ENCODE measurements at regions not wholly inside any gene's neighbourhood (a gene's known extent, or its start where the extent isn't known, plus 50 kb on each side); places are given as distances from the start of the nearest gene placed in this dataset.

DNA sequence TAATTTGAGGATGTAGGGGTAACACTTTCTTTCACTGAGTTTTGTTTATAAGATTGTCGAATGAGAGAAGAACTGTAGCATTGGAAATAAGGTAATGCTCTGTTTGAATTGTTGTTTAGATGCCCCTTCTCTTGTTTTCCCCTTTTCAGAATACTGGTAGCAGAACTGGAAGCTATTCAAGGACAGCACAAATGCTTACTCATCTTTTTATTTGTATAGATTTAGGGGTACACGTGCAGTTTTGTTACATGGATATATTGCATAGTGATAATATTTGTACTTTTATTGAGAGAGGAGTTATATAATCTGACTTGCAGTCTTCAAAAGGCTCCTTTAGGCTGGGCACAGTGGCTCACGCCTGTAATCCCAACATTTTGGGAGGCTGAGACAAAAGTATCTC, 145.4 kb upstream of the HAND2 start:
- no peaks in the 10 kb centered on the region for H3K9me3 ChIP-seq (ENCODE audit: insufficient read depth in 2 of 2, low read depth in 1 of 2, low read length in 1 of 2)
- no peak for FAIRE-seq
- H3K4me1 ChIP-seq (replicated peaks in 1 of 4; ENCODE audit: control insufficient read depth in 3 of 4, insufficient read depth in 4 of 4, low read length in 3 of 4) = no peaks in the 10 kb centered on the region
- H2AFZ ChIP-seq (ENCODE audit: low read length) = no peak overlapping the region
- H3K4ac ChIP-seq (replicated peaks; ENCODE audit: insufficient read length, low read depth, low read length) = no peak overlapping the region
- H3K27ac ChIP-seq (ENCODE audit: low read depth, low read length) = no peak overlapping the region
- H2BK15ac ChIP-seq (ENCODE audit: low read length) = no peak overlapping the region
- H4K5ac ChIP-seq (ENCODE audit: insufficient read length, low read depth, low read length) = no peak overlapping the region
- H4K20me1 ChIP-seq (replicated peaks in 1 of 2; ENCODE audit: control insufficient read depth in 1 of 2, insufficient read depth in 2 of 2, low read length in 2 of 2) = no peaks in the 10 kb centered on the region
- no peak overlapping the region for H2BK120ac ChIP-seq (replicated peaks; ENCODE audit: low read depth, low read length)
- no peak overlapping the region for H2BK20ac ChIP-seq (ENCODE audit: low read length)
- H3K4me2 ChIP-seq (ENCODE audit: insufficient read depth in 1 of 2, low read depth in 2 of 2, low read length in 2 of 2) = no peak overlapping the region
- no peak overlapping the region for H3K56ac ChIP-seq (replicated peaks; ENCODE audit: insufficient read length, low read depth, low read length)
- POLR2A ChIA-PET (ENCODE audit: partially characterized antibody) = no interaction called here
- DNase-seq (ENCODE audit: low read depth in 1 of 2, low spot score in 2 of 2) = no peak
- no peak overlapping the region for H3K23ac ChIP-seq (ENCODE audit: insufficient read length)
- H3K27me3 ChIP-seq (replicated peaks in 1 of 4; ENCODE audit: control insufficient read depth in 3 of 4, extremely low read depth in 1 of 4, insufficient read depth in 3 of 4, low read length in 3 of 4) = no peaks in the 10 kb centered on the region
- H3K79me1 ChIP-seq (ENCODE audit: low read depth, low read length) = no peaks in the 10 kb centered on the region
- no peak overlapping the region for H4K91ac ChIP-seq (replicated peaks; ENCODE audit: insufficient read length, low read length)
- H3K18ac ChIP-seq (ENCODE audit: extremely low read depth, low read length) = no peak overlapping the region
- H4K8ac ChIP-seq (ENCODE audit: extremely low read depth, insufficient read depth, low read length) = no peak overlapping the region
- H3K23me2 ChIP-seq (ENCODE audit: low read depth, low read length) = no peaks in the 10 kb centered on the region
- no peak overlapping the region for H2BK5ac ChIP-seq (ENCODE audit: low read depth, low read length)
- H3K4me3 ChIP-seq (ENCODE audit: extremely low read depth in 1 of 4, insufficient read depth in 2 of 4, low read depth in 3 of 4, low read length in 4 of 4) = no peak overlapping the region
- no peak overlapping the region for H3K14ac ChIP-seq (ENCODE audit: insufficient read length)
- no peaks in the 10 kb centered on the region for H3K79me2 ChIP-seq (ENCODE audit: control insufficient read depth in 1 of 2, insufficient read depth in 2 of 2, low read length in 2 of 2)
- CTCF ChIA-PET (ENCODE audit: partially characterized antibody) = interaction anchor here (0.8 to 1.3 kb wide), 2 partner anchors 10 to 137 kb away, joined by 3 to 5 read pairs; no protein-coding TSS in a partner anchor
- H3K9ac ChIP-seq (replicated peaks in 1 of 4; ENCODE audit: extremely low read depth in 1 of 4, low read depth in 3 of 4, low read length in 3 of 4) = no peak overlapping the region
- WGBS, 2 experiments (ENCODE audit: extremely low coverage in 1 of 2, insufficient coverage in 1 of 2, insufficient read length in 1 of 2, insufficient replicate concordance in 2 of 2, low coverage in 1 of 2, low lambda C conversion rate in 2 of 2, missing lambda C conversion rate in 1 of 2) = 83% methylated on average over 3 of the region's 3 CpGs; no CpG with 5 or more reads in 1 of the 2 experiments
- H2AK5ac ChIP-seq (ENCODE audit: low read depth, low read length) = no peak overlapping the region
- H2BK12ac ChIP-seq (ENCODE audit: low read depth, low read length) = no peak overlapping the region
- no peaks in the 10 kb centered on the region for H3K36me3 ChIP-seq (ENCODE audit: control insufficient read depth in 2 of 4, insufficient read depth in 4 of 4, low read length in 3 of 4)
- TF ChIP-seq TBP (IDR thresholded peaks at IDR 0.05; ENCODE audit: low read depth, low read length) = no peak
